HepG2 (cell line): ENCODE measurements at regions not wholly inside any gene's neighbourhood (a gene's known extent, or its start where the extent isn't known, plus 50 kb on each side); places are given as distances from the start of the nearest gene placed in this dataset.

Experiments
- ATAC-seq: fragments of 200-7000 bp; cut with Tn5 transposase; 3 replicates; pipeline ENCODE4 v1.9.1; 2020; ENCODE audit warnings: mild to moderate bottlenecking, moderate library complexity
- BruUV-seq: library from RNA; stranded (reverse); fragments of 400-500 nt; replicated peaks from 2 replicates; lab custom pipeline; 2021; lab: Mats Ljungman, UMichigan
- CTCF ChIA-PET: fragments of 300-600 bp; formaldehyde crosslinking; extraction: SDS; loops from one replicate; lab custom pipeline; 2021; ENCODE audit warnings: low total read pairs, inconsistent platforms, low intra/inter-chr PET ratio; lab: Yijun Ruan, JAX
- POLR2A ChIA-PET: fragments of 350-600 bp; sonication (Branson Sonifier 250); formaldehyde crosslinking; loops from one replicate; lab custom pipeline; 2020; ENCODE audit warnings: antibody characterized with exemption, inconsistent platforms; lab: Yijun Ruan, JAX
- DNase-seq: peaks from one replicate; pipeline ENCODE4 v3.0.0-alpha.2; 2015; ENCODE audit warnings: low spot score
- FAIRE-seq: peaks from 3 replicates; lab custom pipeline; 2011; peaks lifted over from hg19 to GRCh38; lab: Jason Lieb, UNC
- H2AFZ ChIP-seq: one replicate; pipeline ENCODE4 v1.6.1; 2011; ENCODE audit warnings: low read length, inconsistent platforms
- H3K27ac ChIP-seq: fragments of 300-600 bp; 3 replicates; pipeline ENCODE4 v1.8.0; 2011; ENCODE audit warnings: mixed run types, mild to moderate bottlenecking, mixed read lengths, low read length, inconsistent platforms; ENCODE audit not compliant: insufficient read depth; ENCODE audit errors: extremely low read length
- H3K27me3 ChIP-seq, 2 experiments: fragments of 200-600 bp in 1 of 2; 2 replicates in 1 of 2; 3 replicates in 1 of 2; pipeline versions ENCODE4 v1.6.0 to v1.8.0; 2011; ENCODE audit warnings: low read length in 2 of 2, mild to moderate bottlenecking in 2 of 2, moderate library complexity in 2 of 2, inconsistent platforms in 1 of 2; ENCODE audit not compliant: insufficient read depth in 2 of 2, control insufficient read depth in 1 of 2
- H3K36me3 ChIP-seq, 2 experiments: fragments of 200-600 bp in 1 of 2; replicated peaks in 1 of 2; 2 replicates in 1 of 2; 3 replicates in 1 of 2; pipeline versions ENCODE4 v1.5.1 to v1.8.0; 2011; ENCODE audit warnings: low read length in 2 of 2, inconsistent platforms in 1 of 2; ENCODE audit not compliant: insufficient read depth in 2 of 2, control insufficient read depth in 1 of 2
- H3K4me1 ChIP-seq: 2 replicates; pipeline ENCODE4 v1.5.1; 2012; ENCODE audit warnings: low read length, inconsistent platforms; ENCODE audit not compliant: insufficient read depth
- H3K4me2 ChIP-seq: 2 replicates; pipeline ENCODE4 v1.6.0; 2011; ENCODE audit warnings: low read depth, low read length, inconsistent platforms
- H3K4me3 ChIP-seq, 3 experiments: fragments of 200-600 bp in 1 of 3; sonication (generic), shearing (Covaris generic) in 1 of 3; replicated peaks in 1 of 3; 2 replicates each; pipeline ENCODE4 v1.5.1; 2011 to 2016; ENCODE audit warnings: low read length in 3 of 3, inconsistent platforms in 2 of 3, low read depth in 2 of 3, mild to moderate bottlenecking in 2 of 3, control low read depth in 1 of 3, mixed read lengths in 1 of 3; ENCODE audit not compliant: insufficient read depth in 1 of 3
- H3K79me2 ChIP-seq: one replicate; pipeline ENCODE4 v1.6.1; 2011; ENCODE audit warnings: low read length, inconsistent platforms; ENCODE audit not compliant: insufficient read depth
- H3K9ac ChIP-seq: 2 replicates; pipeline ENCODE4 v1.6.0; 2011; ENCODE audit warnings: mild to moderate bottlenecking, low read depth, low read length, inconsistent platforms; ENCODE audit not compliant: insufficient read depth
- H3K9me3 ChIP-seq: 2 replicates; pipeline ENCODE4 v1.5.1; 2012; ENCODE audit warnings: mild to moderate bottlenecking, low read length
- H4K20me1 ChIP-seq: 2 replicates; pipeline ENCODE4 v1.6.0; 2011; ENCODE audit warnings: inconsistent platforms, mild to moderate bottlenecking, low read length, moderate library complexity; ENCODE audit not compliant: insufficient read depth
- GPBP1L1 ChIP-seq: sonication (generic); formaldehyde crosslinking; IDR thresholded peaks from 2 replicates; pipeline ENCODE4 v1.5.0; 2020; ENCODE audit warnings: mild to moderate bottlenecking, missing genetic modification reagents
- HOXA7 ChIP-seq: sonication (generic); formaldehyde crosslinking; IDR thresholded peaks from 2 replicates; pipeline ENCODE4 v1.8.1; 2022; ENCODE audit warnings: mild to moderate bottlenecking, missing genetic modification reagents, moderate library complexity
- SNRNP70 ChIP-seq: fragments of 200-400 bp; formaldehyde crosslinking; IDR thresholded peaks from 2 replicates; pipeline ENCODE4 v1.6.1; 2017; ENCODE audit warnings: mild to moderate bottlenecking, low read depth, low read length, moderate library complexity
- SOX6 ChIP-seq, 2 experiments: fragments of 450-650 bp in 1 of 2; sonication (generic) in 1 of 2; formaldehyde crosslinking in 1 of 2; IDR thresholded peaks; 2 replicates each; pipeline versions ENCODE4 v1.4.0 to v1.6.1; 2017 to 2020; ENCODE audit warnings: antibody characterized with exemption in 1 of 2, mild to moderate bottlenecking in 1 of 2, missing genetic modification reagents in 1 of 2
- TAF1 ChIP-seq: sonication (generic); formaldehyde crosslinking; IDR thresholded peaks from 2 replicates; pipeline ENCODE4 v1.4.0; 2020; ENCODE audit warnings: missing genetic modification reagents
- TFDP1 ChIP-seq: IDR thresholded peaks from 2 replicates; pipeline ENCODE4 v1.6.1; 2016; ENCODE audit warnings: missing compliant biosample characterization, missing genetic modification reagents, borderline replicate concordance
- THRA ChIP-seq: sonication (generic); formaldehyde crosslinking; IDR thresholded peaks from 2 replicates; pipeline ENCODE4 v1.4.0; 2020; ENCODE audit warnings: missing genetic modification reagents, borderline replicate concordance
- ZFY ChIP-seq: sonication (generic); formaldehyde crosslinking; IDR thresholded peaks from 2 replicates; pipeline ENCODE4 v1.4.0; 2020; ENCODE audit warnings: missing genetic modification reagents
- WGBS: methylation state at CpG from one replicate; pipeline ENCODE4 v1.1.6; 2017; ENCODE audit warnings: low lambda C conversion rate; 5-methylcytosine and 5-hydroxymethylcytosine counted together
- in situ Hi-C: cut with HindIII; loops from 2 replicates; pipeline ENCODE4 v1.10.0; 2017; ENCODE audit warnings: low pct_unique_long_range_greater_than_20kb; ENCODE audit not compliant: extremely low pct_ligation_motif_present
- intact Hi-C: fragments of 100-400 bp; cut with micrococcal nuclease; formaldehyde crosslinking; loops from one replicate; pipeline ENCODE4 v1.10.0; 2022; ENCODE audit not compliant: unreplicated experiment

- H3K27me3 ChIP-seq = peaks cover 4 to 72% of the 10 kb centered on the region in 2 experiments; a peak in 4 of 5 replicates
- intact Hi-C loops = no loop called here
- in situ Hi-C loops = no loop called here
- FAIRE-seq = no peak
- H4K20me1 ChIP-seq = no peaks in the 10 kb centered on the region
- H2AFZ ChIP-seq = no peak overlapping the region
- no peaks in the 10 kb centered on the region for H3K36me3 ChIP-seq
- CTCF ChIA-PET = no interaction called here
- no TSS peak for BruUV-seq
- no peak overlapping the region for H3K9ac ChIP-seq
- POLR2A ChIA-PET = no interaction called here
- H3K79me2 ChIP-seq = no peaks in the 10 kb centered on the region
- ATAC-seq = no peak
- no peak for DNase-seq
- H3K27ac ChIP-seq = no peak overlapping the region
- no peaks in the 10 kb centered on the region; the same call in 1 of the 2 replicates for H3K4me1 ChIP-seq
- WGBS = 25% methylated on average over 6 of the region's 6 CpGs
- no peak overlapping the region for H3K4me2 ChIP-seq
- no peak overlapping the region for H3K4me3 ChIP-seq
- no peak for TF ChIP-seq SOX6 (IDR thresholded peaks at IDR 0.05)
- no peak for TF ChIP-seq SOX6 (CRISPR knock-in tag; IDR thresholded peaks at IDR 0.05)
- no peak for TF ChIP-seq THRA (CRISPR knock-in tag)
- TF ChIP-seq GPBP1L1 (CRISPR knock-in tag) = no peak
- no peak for TF ChIP-seq TFDP1 (CRISPR knock-in tag)
- TF ChIP-seq SNRNP70 = no peak
- TF ChIP-seq HOXA7 (CRISPR knock-in tag) = no peak
- no peak for TF ChIP-seq TAF1 (CRISPR knock-in tag)
- TF ChIP-seq ZFY (CRISPR knock-in tag) = no peak
- no peaks in the 10 kb centered on the region for H3K9me3 ChIP-seq
Observed at GRCh38 chr10:78405736-78406135, 372.1 kb downstream of the RPS24 start.
